ENCODE measurements at regions not wholly inside any gene's neighbourhood (a gene's known extent, or its start where the extent isn't known, plus 50 kb on each side); places are given as distances from the start of the nearest gene placed in this dataset.

DNA sequence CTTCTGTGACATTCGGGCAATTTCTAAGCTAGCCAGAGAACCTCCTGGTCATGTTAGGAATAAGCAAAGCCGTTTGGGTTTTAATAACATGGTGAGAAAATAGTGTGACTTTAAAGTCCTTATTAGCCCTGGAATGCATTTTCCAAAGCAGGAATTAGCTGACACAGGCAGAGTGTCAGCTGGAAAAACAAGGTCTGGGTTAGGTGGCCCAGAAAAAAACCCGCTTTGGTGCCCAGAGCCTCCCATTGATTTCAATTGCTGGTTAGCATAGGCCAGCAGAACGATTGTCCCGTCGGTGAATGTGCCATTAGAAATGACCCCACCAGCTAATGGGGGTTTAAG, 62.1 kb upstream of the CPEB4 start:
- Histone ChIP-seq H3K4me1 (ENCODE audit: control insufficient read depth, insufficient read depth, low read length) (no peaks in the 10 kb centered on the region; the same call in 1 of the 2 replicates), H3K36me3 (ENCODE audit: control insufficient read depth, insufficient read depth, low read length) (no peaks in the 10 kb centered on the region), H3K9me3 (ENCODE audit: control insufficient read depth, insufficient read depth, low read depth, low read length) (peaks cover 4% of the 10 kb centered on the region; the same call in 1 of the 2 replicates), H3K27me3 (ENCODE audit: control insufficient read depth, insufficient read depth, low read length) (no peaks in the 10 kb centered on the region), H3K27ac (ENCODE audit: low read length) (no peak overlapping the region), H3K4me3 (ENCODE audit: low read depth in 2 of 2, low read length in 2 of 2) (no peak overlapping the region)
- no TSS peak for BruUV-seq (replicated peaks)
- intact Hi-C loops (cut with micrococcal nuclease; ENCODE audit: unreplicated experiment) (no loop called here), in situ Hi-C loops (cut with HindIII; ENCODE audit: low pct_unique_long_range_greater_than_20kb, low sequenced_read_pairs) (no loop called here)
- POLR2A ChIA-PET = no interaction called here
- DNase-seq (ENCODE audit: low read depth, low spot score) = no peak
- CTCF ChIA-PET = no interaction called here
- no peak for ATAC-seq
- TF ChIP-seq, protein P1, sequence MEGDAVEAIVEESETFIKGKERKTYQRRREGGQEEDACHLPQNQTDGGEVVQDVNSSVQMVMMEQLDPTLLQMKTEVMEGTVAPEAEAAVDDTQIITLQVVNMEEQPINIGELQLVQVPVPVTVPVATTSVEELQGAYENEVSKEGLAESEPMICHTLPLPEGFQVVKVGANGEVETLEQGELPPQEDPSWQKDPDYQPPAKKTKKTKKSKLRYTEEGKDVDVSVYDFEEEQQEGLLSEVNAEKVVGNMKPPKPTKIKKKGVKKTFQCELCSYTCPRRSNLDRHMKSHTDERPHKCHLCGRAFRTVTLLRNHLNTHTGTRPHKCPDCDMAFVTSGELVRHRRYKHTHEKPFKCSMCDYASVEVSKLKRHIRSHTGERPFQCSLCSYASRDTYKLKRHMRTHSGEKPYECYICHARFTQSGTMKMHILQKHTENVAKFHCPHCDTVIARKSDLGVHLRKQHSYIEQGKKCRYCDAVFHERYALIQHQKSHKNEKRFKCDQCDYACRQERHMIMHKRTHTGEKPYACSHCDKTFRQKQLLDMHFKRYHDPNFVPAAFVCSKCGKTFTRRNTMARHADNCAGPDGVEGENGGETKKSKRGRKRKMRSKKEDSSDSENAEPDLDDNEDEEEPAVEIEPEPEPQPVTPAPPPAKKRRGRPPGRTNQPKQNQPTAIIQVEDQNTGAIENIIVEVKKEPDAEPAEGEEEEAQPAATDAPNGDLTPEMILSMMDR (IDR thresholded peaks at IDR 0.05) = no peak
- TF ChIP-seq POLR2AphosphoS5 (IDR thresholded peaks at IDR 0.05; ENCODE audit: low read depth, low read length) (no peak), SIN3A (IDR thresholded peaks at IDR 0.05; ENCODE audit: borderline replicate concordance, insufficient read depth, low read depth, low read length) (no peak), TCF7L2 (IDR thresholded peaks at IDR 0.05; ENCODE audit: low read depth, low read length) (no peak)
- TF ChIP-seq, protein P2, sequence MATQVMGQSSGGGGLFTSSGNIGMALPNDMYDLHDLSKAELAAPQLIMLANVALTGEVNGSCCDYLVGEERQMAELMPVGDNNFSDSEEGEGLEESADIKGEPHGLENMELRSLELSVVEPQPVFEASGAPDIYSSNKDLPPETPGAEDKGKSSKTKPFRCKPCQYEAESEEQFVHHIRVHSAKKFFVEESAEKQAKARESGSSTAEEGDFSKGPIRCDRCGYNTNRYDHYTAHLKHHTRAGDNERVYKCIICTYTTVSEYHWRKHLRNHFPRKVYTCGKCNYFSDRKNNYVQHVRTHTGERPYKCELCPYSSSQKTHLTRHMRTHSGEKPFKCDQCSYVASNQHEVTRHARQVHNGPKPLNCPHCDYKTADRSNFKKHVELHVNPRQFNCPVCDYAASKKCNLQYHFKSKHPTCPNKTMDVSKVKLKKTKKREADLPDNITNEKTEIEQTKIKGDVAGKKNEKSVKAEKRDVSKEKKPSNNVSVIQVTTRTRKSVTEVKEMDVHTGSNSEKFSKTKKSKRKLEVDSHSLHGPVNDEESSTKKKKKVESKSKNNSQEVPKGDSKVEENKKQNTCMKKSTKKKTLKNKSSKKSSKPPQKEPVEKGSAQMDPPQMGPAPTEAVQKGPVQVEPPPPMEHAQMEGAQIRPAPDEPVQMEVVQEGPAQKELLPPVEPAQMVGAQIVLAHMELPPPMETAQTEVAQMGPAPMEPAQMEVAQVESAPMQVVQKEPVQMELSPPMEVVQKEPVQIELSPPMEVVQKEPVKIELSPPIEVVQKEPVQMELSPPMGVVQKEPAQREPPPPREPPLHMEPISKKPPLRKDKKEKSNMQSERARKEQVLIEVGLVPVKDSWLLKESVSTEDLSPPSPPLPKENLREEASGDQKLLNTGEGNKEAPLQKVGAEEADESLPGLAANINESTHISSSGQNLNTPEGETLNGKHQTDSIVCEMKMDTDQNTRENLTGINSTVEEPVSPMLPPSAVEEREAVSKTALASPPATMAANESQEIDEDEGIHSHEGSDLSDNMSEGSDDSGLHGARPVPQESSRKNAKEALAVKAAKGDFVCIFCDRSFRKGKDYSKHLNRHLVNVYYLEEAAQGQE (IDR thresholded peaks at IDR 0.05; ENCODE audit: insufficient read depth in 1 of 2, low read depth in 2 of 2, low read length in 1 of 2) = no peak

DNA sequence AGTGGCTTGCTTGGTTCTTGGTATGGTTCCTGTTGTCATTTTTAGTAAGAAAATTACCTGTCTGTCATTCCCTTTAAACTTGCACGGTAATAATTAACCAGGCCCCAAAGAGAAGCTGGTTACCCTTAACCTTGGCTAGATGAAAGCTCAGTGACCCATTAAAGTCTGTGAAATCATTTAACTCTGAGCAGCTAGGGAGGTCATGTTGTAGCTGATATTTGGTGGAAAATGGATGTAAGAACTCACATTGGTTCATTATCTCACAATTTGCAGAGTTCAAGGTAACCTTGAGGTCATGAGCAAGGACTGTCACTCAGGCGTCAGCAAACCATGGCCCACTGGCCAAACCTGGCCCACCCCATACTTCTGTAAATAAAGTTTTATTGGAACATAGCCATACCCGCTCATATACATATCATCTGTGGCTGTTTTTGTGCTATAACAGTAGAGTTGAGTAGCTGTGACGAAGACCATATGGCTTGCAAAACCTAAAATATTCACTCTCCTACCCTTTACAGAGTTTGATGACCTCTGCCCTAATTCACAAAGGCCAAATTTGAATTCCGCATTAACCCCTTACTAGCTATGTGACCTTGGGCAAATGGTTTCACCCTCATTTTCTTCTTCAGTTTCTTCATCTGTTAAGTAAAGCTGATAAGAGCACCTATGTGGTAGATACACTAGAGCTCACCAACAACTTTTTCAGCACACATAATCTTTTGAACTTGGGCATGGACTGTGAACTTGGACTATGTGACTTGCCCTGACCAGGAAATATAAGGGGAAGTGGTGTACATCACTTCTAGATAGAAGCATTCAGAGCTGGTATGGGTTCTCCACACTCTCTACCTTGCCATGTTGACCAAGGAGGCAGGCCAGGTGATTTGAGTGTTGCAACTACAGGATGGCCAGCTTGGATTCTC, 61.5 kb upstream of the CPEB4 start:
- H3K9me3 ChIP-seq (ENCODE audit: control insufficient read depth, insufficient read depth, low read depth, low read length) = peaks cover 4% of the 10 kb centered on the region; the same call in 1 of the 2 replicates
- no peak overlapping the region for H3K27ac ChIP-seq (ENCODE audit: low read length)
- H3K36me3 ChIP-seq (ENCODE audit: control insufficient read depth, insufficient read depth, low read length) = no peaks in the 10 kb centered on the region
- TF ChIP-seq POLR2AphosphoS5 (IDR thresholded peaks at IDR 0.05; ENCODE audit: low read depth, low read length) (no peak), TCF7L2 (IDR thresholded peaks at IDR 0.05; ENCODE audit: low read depth, low read length) (no peak), SIN3A (IDR thresholded peaks at IDR 0.05; ENCODE audit: borderline replicate concordance, insufficient read depth, low read depth, low read length) (no peak)
- TF ChIP-seq, protein P2 (IDR thresholded peaks at IDR 0.05; ENCODE audit: insufficient read depth in 1 of 2, low read depth in 2 of 2, low read length in 1 of 2) = no peak
- TF ChIP-seq, protein P1 (IDR thresholded peaks at IDR 0.05) = no peak
- CTCF ChIA-PET = no interaction called here
- BruUV-seq (replicated peaks) = no TSS peak
- no peak overlapping the region for H3K4me3 ChIP-seq (ENCODE audit: low read depth in 2 of 2, low read length in 2 of 2)
- in situ Hi-C loops (cut with HindIII; ENCODE audit: low pct_unique_long_range_greater_than_20kb, low sequenced_read_pairs) (no loop called here), intact Hi-C loops (cut with micrococcal nuclease; ENCODE audit: unreplicated experiment) (no loop called here)
- POLR2A ChIA-PET = interaction anchor here (0.6 kb wide), 1 partner anchor 720 kb away, joined by 3 read pairs; no protein-coding TSS in a partner anchor
- no peaks in the 10 kb centered on the region; the same call in 1 of the 2 replicates for H3K4me1 ChIP-seq (ENCODE audit: control insufficient read depth, insufficient read depth, low read length)
- ATAC-seq (no peak), DNase-seq (ENCODE audit: low read depth, low spot score) (no peak)
- H3K27me3 ChIP-seq (ENCODE audit: control insufficient read depth, insufficient read depth, low read length) = no peaks in the 10 kb centered on the region
